Panc1 (cell line): ENCODE measurements at regions not wholly inside any gene's neighbourhood (a gene's known extent, or its start where the extent isn't known, plus 50 kb on each side); places are given as distances from the start of the nearest gene placed in this dataset.

ENCODE experiments used
- CTCF ChIP-seq: fragments of 450-650 bp; IDR thresholded peaks from 2 replicates; pipeline ENCODE4 v1.5.1; 2017; ENCODE audit warnings: mild to moderate bottlenecking
- REST ChIP-seq, 2 experiments: IDR thresholded peaks; 2 replicates each; pipeline ENCODE4 v1.6.1; 2011 to 2012; ENCODE audit warnings: low read depth in 2 of 2, control low read depth in 1 of 2, low read length in 1 of 2, mild to moderate bottlenecking in 1 of 2, moderate library complexity in 1 of 2; ENCODE audit not compliant: insufficient read depth in 1 of 2

- no peak for TF ChIP-seq CTCF
- no peak for TF ChIP-seq REST (IDR thresholded peaks at IDR 0.05; ENCODE audit: insufficient read depth in 1 of 2, low read depth in 2 of 2, low read length in 1 of 2)
Observed at GRCh38 chr2:56040189-56040588, 116.6 kb upstream of the EFEMP1 start.
